ENCODE measurements at regions not wholly inside any gene's neighbourhood (a gene's known extent, or its start where the extent isn't known, plus 50 kb on each side); places are given as distances from the start of the nearest gene placed in this dataset.

DNA sequence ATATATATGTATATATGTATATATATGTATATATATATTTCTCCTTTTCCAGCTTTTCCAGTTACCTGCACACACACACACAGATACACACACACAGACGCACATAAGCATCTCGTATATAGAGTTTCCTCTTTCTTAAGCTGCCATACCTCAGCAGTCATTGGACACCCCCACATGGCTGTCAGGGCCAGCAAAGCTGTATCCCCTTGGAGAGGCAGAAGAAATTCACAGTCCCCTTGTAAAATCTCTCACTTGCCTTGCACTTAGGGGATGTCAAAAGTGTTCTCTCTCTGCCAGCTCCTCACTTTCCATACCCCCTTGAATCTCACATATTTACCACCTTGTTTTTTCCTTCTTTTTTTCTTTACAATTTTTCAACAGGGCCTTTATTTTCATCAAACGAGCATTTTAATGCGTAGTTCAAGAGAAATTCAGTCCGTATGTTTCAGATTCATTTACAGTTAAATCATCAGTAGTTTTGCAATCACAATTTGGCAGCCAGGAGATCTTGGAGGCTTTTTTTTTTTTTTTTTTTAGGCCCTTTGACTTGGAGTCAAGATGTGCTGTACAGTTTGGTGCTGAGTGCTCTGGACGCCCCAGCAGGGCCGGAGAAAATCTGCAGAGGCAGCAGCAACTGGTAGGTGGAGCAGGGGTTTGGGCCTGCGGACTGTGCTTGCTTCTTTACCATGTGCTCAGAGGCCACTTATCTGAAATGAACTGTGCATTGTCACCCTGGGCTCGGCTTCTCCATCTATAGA lies 244.9 kb upstream of the KLF4 start:
- H3K27ac Mint-ChIP-seq: no peak overlapping the region
- intact Hi-C loops (cut with micrococcal nuclease): no loop called here
- Histone ChIP-seq H3K4me1 (ENCODE audit: control insufficient read depth in 2 of 2, insufficient read depth in 2 of 2, low read length in 2 of 2) (no peaks in the 10 kb centered on the region), H3K4me3 (ENCODE audit: control extremely low read depth in 1 of 5, extremely low read depth in 1 of 5, insufficient read depth in 1 of 5, low read depth in 2 of 5, low read length in 4 of 5) (no peak overlapping the region), H3K36me3 (replicated peaks in 1 of 2; ENCODE audit: control extremely low read depth in 1 of 2, control insufficient read depth in 1 of 2, extremely low read depth in 1 of 2, insufficient read depth in 2 of 2, low read length in 1 of 2) (no peaks in the 10 kb centered on the region), H4K20me1 (ENCODE audit: control insufficient read depth, insufficient read depth, low read length, poor library complexity, severe bottlenecking) (no peaks in the 10 kb centered on the region), H3K4me2 (replicated peaks; ENCODE audit: low read depth, low read length, poor library complexity, severe bottlenecking) (no peak overlapping the region), H3K9ac (ENCODE audit: low read length) (no peak overlapping the region), H3K79me2 (ENCODE audit: control insufficient read depth, insufficient read depth, low read length) (no peaks in the 10 kb centered on the region), H3K27me3 (replicated peaks in 1 of 4; ENCODE audit: control extremely low read depth in 1 of 4, control insufficient read depth in 3 of 4, insufficient read depth in 4 of 4, low read length in 3 of 4) (peaks cover 0 to 2% (median 0%) of the 10 kb centered on the region in 4 experiments), H3K9me3 (ENCODE audit: control extremely low read depth in 1 of 3, control insufficient read depth in 2 of 3, insufficient read depth in 1 of 3, low read length in 2 of 3) (no peaks in the 10 kb centered on the region), H2AFZ (ENCODE audit: insufficient read depth, low read depth, low read length, poor library complexity, severe bottlenecking) (no peak overlapping the region), H3K27ac (ENCODE audit: low read length in 2 of 2) (no peak overlapping the region)
- no peak overlapping the region for H3K4me3 Mint-ChIP-seq
- H3K27me3 Mint-ChIP-seq: no peaks in the 10 kb centered on the region
- ChIA-PET CTCF (no interaction called here), POLR2A (no interaction called here)
- no peaks in the 10 kb centered on the region for H3K9me3 Mint-ChIP-seq (ENCODE audit: insufficient read depth)
- WGBS (ENCODE audit: insufficient coverage): 87% methylated on average over 5 of the region's 9 CpGs
- ATAC-seq (ENCODE audit: low read depth) (no peak), DNase-seq (no peak)
- TF ChIP-seq, protein P1, sequence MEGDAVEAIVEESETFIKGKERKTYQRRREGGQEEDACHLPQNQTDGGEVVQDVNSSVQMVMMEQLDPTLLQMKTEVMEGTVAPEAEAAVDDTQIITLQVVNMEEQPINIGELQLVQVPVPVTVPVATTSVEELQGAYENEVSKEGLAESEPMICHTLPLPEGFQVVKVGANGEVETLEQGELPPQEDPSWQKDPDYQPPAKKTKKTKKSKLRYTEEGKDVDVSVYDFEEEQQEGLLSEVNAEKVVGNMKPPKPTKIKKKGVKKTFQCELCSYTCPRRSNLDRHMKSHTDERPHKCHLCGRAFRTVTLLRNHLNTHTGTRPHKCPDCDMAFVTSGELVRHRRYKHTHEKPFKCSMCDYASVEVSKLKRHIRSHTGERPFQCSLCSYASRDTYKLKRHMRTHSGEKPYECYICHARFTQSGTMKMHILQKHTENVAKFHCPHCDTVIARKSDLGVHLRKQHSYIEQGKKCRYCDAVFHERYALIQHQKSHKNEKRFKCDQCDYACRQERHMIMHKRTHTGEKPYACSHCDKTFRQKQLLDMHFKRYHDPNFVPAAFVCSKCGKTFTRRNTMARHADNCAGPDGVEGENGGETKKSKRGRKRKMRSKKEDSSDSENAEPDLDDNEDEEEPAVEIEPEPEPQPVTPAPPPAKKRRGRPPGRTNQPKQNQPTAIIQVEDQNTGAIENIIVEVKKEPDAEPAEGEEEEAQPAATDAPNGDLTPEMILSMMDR (IDR thresholded peaks at IDR 0.05): no peak
- TF ChIP-seq EZH2 (IDR thresholded peaks at IDR 0.05; ENCODE audit: borderline replicate concordance, insufficient read depth, low read depth, low read length, poor library complexity, severe bottlenecking): no peak
- H3K4me1 Mint-ChIP-seq: no peaks in the 10 kb centered on the region

DNA sequence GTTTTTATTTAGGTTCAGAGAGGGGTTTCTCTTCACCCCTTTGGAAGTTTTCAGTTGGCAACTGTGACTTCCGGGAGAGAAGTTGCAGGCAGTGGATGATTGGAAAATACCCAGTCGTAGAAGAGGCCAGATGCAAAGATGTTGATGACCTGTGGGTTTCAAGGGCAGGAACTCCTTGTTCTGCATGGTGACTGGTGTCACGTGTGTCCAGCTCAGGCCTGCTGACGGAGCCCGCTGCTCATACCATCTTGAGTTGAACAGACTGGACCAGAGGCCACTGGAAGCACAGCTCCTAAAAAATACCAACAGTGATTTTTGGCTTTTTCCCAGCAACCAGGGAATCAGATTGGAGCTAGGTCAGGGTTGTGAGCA lies 243.9 kb upstream of the KLF4 start:
- intact Hi-C loops (cut with micrococcal nuclease): no loop called here
- H3K79me2 ChIP-seq (ENCODE audit: control insufficient read depth, insufficient read depth, low read length): no peaks in the 10 kb centered on the region
- WGBS (ENCODE audit: insufficient coverage): 96% methylated on average over 5 of the region's 5 CpGs
- no peak overlapping the region for H3K4me2 ChIP-seq (replicated peaks; ENCODE audit: low read depth, low read length, poor library complexity, severe bottlenecking)
- CTCF ChIA-PET: no interaction called here
- ATAC-seq (ENCODE audit: low read depth): no peak
- Mint-ChIP-seq H3K27me3 (no peaks in the 10 kb centered on the region), H3K4me3 (no peak overlapping the region), H3K4me1 (no peaks in the 10 kb centered on the region), H3K27ac (no peak overlapping the region), H3K9me3 (ENCODE audit: insufficient read depth) (no peaks in the 10 kb centered on the region)
- H2AFZ ChIP-seq (ENCODE audit: insufficient read depth, low read depth, low read length, poor library complexity, severe bottlenecking): no peak overlapping the region
- H3K27ac ChIP-seq (ENCODE audit: low read length in 2 of 2): no peak overlapping the region
- DNase-seq: no peak
- TF ChIP-seq, protein P1 (IDR thresholded peaks at IDR 0.05): no peak
- TF ChIP-seq EZH2 (IDR thresholded peaks at IDR 0.05; ENCODE audit: borderline replicate concordance, insufficient read depth, low read depth, low read length, poor library complexity, severe bottlenecking): no peak
- H3K4me1 ChIP-seq (ENCODE audit: control insufficient read depth in 2 of 2, insufficient read depth in 2 of 2, low read length in 2 of 2): no peaks in the 10 kb centered on the region
- no peaks in the 10 kb centered on the region for H4K20me1 ChIP-seq (ENCODE audit: control insufficient read depth, insufficient read depth, low read length, poor library complexity, severe bottlenecking)
- no peak overlapping the region for H3K4me3 ChIP-seq (ENCODE audit: control extremely low read depth in 1 of 5, extremely low read depth in 1 of 5, insufficient read depth in 1 of 5, low read depth in 2 of 5, low read length in 4 of 5)
- peaks cover 0 to 2% (median 0%) of the 10 kb centered on the region in 4 experiments for H3K27me3 ChIP-seq (replicated peaks in 1 of 4; ENCODE audit: control extremely low read depth in 1 of 4, control insufficient read depth in 3 of 4, insufficient read depth in 4 of 4, low read length in 3 of 4)
- H3K9me3 ChIP-seq (ENCODE audit: control extremely low read depth in 1 of 3, control insufficient read depth in 2 of 3, insufficient read depth in 1 of 3, low read length in 2 of 3): no peaks in the 10 kb centered on the region
- H3K36me3 ChIP-seq (replicated peaks in 1 of 2; ENCODE audit: control extremely low read depth in 1 of 2, control insufficient read depth in 1 of 2, extremely low read depth in 1 of 2, insufficient read depth in 2 of 2, low read length in 1 of 2): no peaks in the 10 kb centered on the region
- no peak overlapping the region for H3K9ac ChIP-seq (ENCODE audit: low read length)
- POLR2A ChIA-PET: no interaction called here

Data from B cell (primary cell).